ENCODE measurements at regions not wholly inside any gene's neighbourhood (a gene's known extent, or its start where the extent isn't known, plus 50 kb on each side); places are given as distances from the start of the nearest gene placed in this dataset.

GRCh38 chr6:145228962-145229582 lies 506.2 kb downstream of the EPM2A start:
- no peak for DNase-seq

GRCh38 chr6:145233955-145234354 lies 501.4 kb downstream of the EPM2A start:
- no peak for DNase-seq

GRCh38 chr6:145235207-145235606 lies 500.1 kb downstream of the EPM2A start:
- no peak for DNase-seq

DNA sequence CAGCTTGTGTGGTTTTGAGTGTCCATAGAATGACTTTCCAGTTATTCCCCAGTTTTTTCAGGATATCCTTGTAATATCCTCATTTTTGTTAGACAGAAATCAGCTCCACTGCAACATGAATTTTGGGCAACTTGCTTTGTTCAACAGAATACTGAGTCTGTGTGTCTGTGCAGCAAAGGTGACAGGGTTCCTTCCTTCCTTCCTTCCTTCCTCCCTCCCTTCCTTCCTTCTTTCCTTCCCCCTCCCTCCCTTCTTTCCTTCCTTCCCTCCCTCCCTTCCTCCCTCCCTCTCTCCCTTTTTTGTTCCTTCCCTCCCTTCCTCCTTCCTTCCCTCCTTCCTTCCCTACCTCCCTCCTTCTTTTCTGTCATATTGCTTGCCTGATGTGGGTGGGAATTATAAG lies 496.5 kb downstream of the EPM2A start:
- no peak for DNase-seq

GRCh38 chr6:145241039-145241438 lies 494.3 kb downstream of the EPM2A start:
- no peak for DNase-seq

DNA sequence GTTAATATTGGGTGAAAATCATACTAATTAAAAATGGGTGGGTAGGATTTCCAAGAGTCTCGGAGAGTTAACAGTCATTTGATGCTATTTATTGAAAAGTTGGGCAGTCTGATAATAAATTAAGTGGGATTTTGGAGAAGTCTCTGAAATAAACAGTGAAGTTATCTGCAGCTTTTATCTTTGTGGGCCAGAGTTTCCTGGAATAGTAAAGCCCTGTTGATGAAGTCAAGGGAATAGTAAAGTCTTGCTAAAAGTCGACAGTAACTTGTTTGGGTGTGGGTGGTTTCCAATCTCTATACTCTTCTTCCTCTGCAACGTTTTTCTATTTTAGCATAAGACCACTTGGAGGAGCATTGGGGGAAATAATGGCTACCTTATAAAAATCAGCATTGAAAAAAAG lies 493.6 kb downstream of the EPM2A start:
- DNase-seq, result no peak

GRCh38 chr6:145244349-145245100 lies 490.8 kb downstream of the EPM2A start:
- DNase-seq, result no peak

- no peak for DNase-seq
Observed at GRCh38 chr6:145245119-145245518, 490.2 kb downstream of the EPM2A start.

DNA sequence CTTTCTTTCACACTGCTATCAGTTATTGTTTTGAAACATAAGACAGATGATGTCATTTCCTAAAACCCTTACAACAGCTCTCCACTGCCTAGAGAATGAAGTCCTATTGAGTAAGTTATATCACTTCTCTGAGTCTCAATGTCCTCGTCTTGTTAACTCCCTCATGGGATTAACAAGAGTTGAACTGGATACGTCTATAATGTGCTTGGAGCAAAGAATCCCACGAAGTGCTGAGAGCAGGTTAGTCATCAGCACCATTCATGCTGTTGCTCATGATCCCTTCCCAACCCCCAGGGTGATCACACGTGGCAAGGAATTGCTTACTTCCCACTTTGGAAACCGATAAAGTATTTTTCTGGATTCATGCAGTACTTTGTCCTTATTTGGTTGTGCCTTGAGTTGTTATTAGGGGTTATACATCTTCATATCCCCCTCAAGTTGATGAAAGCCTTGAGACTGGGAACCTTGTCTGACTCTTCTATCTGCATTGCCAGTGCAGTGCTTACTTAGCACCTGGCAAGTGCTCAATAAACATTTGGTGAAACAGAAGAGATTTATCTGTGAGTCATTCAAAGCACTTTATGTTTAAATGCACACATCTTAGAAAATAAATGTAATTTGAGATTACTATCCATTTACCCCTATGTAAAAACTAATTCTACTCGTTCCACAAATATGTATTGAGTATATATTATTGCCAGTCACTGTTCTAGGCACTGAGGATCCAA lies 487.5 kb downstream of the EPM2A start:
- peak; percentile 24 to 45 for DNase-seq

DNA sequence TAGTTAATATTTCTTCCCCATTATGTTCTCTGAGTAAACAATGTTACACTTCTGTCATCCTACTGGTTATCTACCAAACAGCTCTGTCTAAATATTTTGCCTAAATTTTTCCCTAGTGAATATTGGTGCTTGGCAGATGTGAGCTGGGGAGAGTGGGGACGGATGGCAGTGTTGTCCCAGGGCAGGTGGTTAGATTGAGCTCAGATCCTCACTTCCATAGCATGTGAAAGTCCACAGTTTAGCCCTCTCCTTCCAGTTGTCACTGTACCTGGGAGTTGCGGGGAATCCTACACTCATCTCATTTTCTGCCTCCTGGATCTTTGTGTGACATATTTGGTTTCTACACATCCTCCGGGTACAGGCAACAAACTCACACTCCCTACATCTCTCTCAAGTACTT lies 484.9 kb downstream of the EPM2A start:
- no peak for DNase-seq

DNA sequence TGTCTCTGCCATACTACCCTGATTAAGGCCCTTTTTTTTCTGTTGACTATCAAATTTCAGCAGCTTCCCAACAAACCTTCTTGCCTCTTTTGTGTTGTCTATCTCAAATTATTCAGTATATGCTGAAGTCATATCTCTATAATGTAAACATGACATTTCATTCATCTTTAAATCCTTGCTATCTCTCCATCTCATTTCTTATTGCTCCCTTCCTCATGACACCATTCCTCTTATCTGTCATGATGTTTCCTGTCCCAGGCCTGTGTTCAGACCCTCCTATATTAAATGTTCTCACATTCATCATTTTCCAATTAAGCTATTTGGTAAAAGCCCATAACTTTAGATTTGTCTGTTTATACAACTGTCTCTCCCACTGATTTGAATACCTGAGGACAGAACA lies 482.6 kb downstream of the EPM2A start:
- no peak for DNase-seq

GRCh38 chr6:145254649-145255401 lies 480.5 kb downstream of the EPM2A start:
- DNase-seq, result no peak

GRCh38 chr6:145257704-145258103 lies 477.6 kb downstream of the EPM2A start:
- DNase-seq, result no peak

DNA sequence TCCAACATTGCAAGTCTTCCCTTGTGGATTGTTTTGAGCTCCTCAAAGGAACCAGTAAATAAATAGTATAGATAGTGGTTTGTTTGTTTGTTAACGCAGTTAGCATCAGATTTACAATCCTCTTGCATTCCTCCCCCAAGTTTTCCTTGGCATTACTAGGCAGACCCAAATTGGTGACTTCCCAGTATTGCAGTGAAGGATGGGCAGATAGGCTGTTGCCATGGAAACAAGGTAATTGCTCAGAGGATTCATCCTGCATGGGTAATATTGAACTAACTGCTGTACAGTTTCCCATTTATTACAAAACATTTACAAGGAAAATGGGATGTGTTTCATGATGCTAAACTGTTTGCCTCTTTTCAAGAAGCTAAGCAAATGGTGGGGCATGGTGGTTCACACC lies 477.2 kb downstream of the EPM2A start:
- no peak for DNase-seq

DNA sequence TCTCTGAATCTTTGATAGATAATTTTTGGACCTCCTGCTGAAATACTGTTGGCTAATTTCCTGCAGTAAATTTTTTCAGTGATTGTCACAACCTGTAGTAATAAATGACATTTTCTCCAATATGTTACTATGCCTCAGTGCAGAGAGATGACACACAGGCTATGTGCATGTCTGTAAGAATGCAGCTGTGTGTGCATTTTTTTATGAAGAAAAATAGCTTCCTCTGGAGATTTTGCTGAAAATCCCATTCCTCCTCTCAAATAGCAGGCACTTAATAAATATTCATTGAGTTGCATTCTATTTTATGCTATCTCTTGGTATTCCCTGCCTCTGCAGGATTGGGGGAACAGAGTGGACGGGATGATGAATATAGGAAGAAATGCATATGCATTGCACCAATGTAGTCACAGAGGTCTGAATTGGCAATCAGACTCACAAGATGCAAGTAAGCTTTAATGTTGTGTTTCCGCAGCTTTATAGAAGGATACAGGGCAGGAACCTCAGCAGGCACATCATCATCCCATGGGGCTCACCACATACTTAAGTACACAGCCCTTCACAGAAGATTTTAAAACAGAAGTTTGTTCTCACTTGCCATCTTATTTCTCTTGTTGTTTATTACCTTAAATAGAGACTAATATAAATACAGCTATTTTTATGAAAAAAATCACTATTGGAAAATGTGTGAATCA lies 474.7 kb downstream of the EPM2A start:
- DNase-seq, result no peak

DNA sequence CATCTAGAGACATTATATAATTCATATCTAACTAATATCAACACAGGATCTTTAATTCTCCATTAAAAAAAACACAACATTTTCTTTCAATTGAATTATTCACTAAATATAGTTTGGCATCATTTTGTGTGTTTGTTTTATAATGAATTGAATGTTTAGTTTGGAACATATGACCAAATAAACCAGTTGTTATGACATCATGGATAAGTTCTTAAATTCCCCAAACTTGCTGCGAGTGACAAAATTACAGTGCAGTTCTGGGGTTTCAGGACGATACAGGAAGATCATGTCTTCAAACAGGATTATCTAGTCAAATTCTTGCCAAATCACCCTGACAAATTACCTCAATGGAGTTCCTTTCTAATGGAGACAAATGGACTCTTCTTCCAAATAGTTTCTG lies 473.6 kb downstream of the EPM2A start:
- no peak for DNase-seq

GRCh38 chr6:145262771-145263170 lies 472.5 kb downstream of the EPM2A start:
- no peak for DNase-seq

GRCh38 chr6:145263778-145264211 lies 471.5 kb downstream of the EPM2A start:
- no peak for DNase-seq

- DNase-seq, result no peak
Observed at GRCh38 chr6:145266432-145267075, 468.8 kb downstream of the EPM2A start.

DNA sequence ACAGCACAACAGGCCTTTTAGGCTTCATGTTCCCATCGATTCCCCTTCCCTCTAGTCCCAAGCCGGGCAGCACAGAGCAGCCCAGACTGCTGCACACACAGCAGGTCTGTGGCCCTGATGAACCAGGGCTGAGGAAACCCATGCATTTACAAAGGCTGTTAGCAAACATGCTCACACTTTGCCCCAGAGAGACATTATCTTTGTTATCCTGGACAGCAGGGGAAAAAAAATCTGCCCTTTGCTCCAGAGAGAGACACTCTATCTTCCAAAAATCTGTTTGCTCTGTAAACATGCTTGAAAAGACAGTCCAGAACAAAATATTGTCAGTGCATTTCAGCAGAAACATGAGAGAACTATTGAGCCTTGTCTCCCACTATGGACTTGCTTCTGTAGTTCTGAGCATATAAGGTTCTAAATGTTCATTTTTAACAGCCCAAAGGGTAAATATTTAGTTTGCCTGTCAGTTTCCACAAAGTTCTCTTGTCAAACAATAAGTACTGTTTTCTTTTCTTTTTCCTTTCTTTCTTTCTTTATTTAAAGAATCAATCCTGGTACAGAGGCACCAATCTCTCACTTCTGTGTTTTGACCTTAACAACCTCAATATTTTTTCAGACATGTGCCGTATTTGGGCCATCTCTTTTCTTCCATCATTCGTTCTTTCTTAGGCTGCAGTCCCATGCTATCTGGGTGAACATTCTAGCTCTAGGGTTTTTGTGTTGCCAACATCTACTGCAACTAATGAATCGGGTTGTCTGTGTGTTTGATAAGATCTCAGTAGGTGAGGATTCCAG lies 468.0 kb downstream of the EPM2A start:
- DNase-seq, result no peak

GRCh38 chr6:145270464-145270863 lies 464.9 kb downstream of the EPM2A start:
- DNase-seq, result no peak

Data from AML-193 (cell line).